ENCODE measurements at regions not wholly inside any gene's neighbourhood (a gene's known extent, or its start where the extent isn't known, plus 50 kb on each side); places are given as distances from the start of the nearest gene placed in this dataset.

DNA sequence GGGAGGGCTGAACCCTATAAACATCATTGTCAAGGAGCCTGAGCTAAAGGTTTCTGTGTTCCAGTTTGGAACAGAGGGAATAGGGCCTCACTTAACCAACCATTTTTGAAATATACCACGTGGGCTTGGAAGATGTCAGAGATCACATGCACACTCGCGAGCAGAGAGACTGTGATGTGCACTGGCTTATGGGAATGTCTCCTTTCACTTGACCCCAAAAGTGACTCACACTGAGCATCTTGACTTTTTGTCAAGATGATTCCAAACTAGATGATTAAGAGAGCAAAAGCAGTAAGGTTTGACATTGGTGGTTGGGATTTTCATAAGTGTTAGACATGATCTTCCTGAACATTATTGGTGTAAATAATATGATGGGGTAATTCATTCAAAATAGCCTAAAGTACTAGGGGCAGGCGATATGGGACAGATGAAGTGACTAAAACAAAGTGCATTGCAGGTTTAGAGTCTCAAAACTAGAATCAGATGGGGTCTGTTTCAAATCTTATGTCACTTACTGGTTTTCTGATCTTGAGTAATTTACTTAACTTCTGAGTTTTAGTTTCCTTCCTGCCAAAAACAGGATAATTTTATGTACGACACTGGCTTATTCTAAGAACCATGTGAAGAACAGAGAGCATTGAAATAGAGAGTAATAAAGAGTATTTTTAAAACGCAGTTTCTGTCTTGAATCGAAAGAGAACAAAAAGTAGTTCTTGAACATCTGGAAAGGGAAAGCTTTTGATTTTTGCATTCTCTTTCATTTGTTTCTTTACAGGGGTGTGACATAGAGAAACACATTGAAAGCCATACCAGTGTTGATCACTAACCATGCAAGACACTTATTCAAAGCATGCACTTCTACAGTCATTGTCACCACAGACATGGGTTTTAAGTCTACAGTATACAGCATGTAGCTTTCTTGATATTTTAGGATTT lies 383.0 kb downstream of the DIRAS2 start:
- Histone ChIP-seq H3K9ac (ENCODE audit: low read length) (no peak overlapping the region), H3K36me3 (ENCODE audit: control insufficient read depth in 1 of 2, insufficient read depth in 2 of 2, low read length in 2 of 2) (no peaks in the 10 kb centered on the region), H3K4me1 (ENCODE audit: control insufficient read depth in 1 of 2, insufficient read depth in 2 of 2, low read length in 2 of 2) (no peaks in the 10 kb centered on the region), H3K9me3 (ENCODE audit: control insufficient read depth in 1 of 2, insufficient read depth in 1 of 2, low read depth in 1 of 2, low read length in 2 of 2) (0 out of 4 replicates have a peak, but pooled peaks cover 0 to 3% of the 10 kb centered on the region in 2 experiments), H4K20me1 (ENCODE audit: insufficient read depth) (no peaks in the 10 kb centered on the region), H3K79me2 (ENCODE audit: insufficient read depth, low read length) (no peaks in the 10 kb centered on the region), H3K4me2 (ENCODE audit: low read length) (no peak overlapping the region), H2AFZ (ENCODE audit: low read depth, low read length, poor library complexity, severe bottlenecking) (no peak overlapping the region), H3K4me3 (replicated peaks in 1 of 2; ENCODE audit: low read depth in 1 of 2, low read length in 2 of 2) (no peak overlapping the region), H3K27me3 (ENCODE audit: insufficient read depth, low read length) (no peaks in the 10 kb centered on the region), H3K27ac (ENCODE audit: low read depth, low read length) (no peak overlapping the region), H3K9me2 (ENCODE audit: insufficient read depth) (no peaks in the 10 kb centered on the region)
- TF ChIP-seq ZNF274 (IDR thresholded peaks at IDR 0.05; ENCODE audit: low read depth, low read length) (no peak), RAD21 (IDR thresholded peaks at IDR 0.05; ENCODE audit: low read depth) (no peak), ZFX (IDR thresholded peaks at IDR 0.05) (no peak), TCF7L2 (IDR thresholded peaks at IDR 0.05; ENCODE audit: borderline replicate concordance, extremely low read depth, insufficient read depth, insufficient read length) (no peak), EGR1 (IDR thresholded peaks at IDR 0.05; ENCODE audit: low read depth) (no peak), SP1 (IDR thresholded peaks at IDR 0.05; ENCODE audit: low read depth) (no peak), YY1 (IDR thresholded peaks at IDR 0.05; ENCODE audit: extremely low read depth, insufficient replicate concordance, low read depth, low read length) (no peak), CEBPB (IDR thresholded peaks at IDR 0.05; ENCODE audit: low read depth) (no peak), POLR2AphosphoS5 (IDR thresholded peaks at IDR 0.05; ENCODE audit: low read depth, low read length) (no peak), JUND (IDR thresholded peaks at IDR 0.05) (no peak), SRF (IDR thresholded peaks at IDR 0.05; ENCODE audit: low read depth) (no peak), EZH2phosphoT487 (IDR thresholded peaks at IDR 0.05; ENCODE audit: borderline replicate concordance) (no peak)
- TF ChIP-seq, protein P1, sequence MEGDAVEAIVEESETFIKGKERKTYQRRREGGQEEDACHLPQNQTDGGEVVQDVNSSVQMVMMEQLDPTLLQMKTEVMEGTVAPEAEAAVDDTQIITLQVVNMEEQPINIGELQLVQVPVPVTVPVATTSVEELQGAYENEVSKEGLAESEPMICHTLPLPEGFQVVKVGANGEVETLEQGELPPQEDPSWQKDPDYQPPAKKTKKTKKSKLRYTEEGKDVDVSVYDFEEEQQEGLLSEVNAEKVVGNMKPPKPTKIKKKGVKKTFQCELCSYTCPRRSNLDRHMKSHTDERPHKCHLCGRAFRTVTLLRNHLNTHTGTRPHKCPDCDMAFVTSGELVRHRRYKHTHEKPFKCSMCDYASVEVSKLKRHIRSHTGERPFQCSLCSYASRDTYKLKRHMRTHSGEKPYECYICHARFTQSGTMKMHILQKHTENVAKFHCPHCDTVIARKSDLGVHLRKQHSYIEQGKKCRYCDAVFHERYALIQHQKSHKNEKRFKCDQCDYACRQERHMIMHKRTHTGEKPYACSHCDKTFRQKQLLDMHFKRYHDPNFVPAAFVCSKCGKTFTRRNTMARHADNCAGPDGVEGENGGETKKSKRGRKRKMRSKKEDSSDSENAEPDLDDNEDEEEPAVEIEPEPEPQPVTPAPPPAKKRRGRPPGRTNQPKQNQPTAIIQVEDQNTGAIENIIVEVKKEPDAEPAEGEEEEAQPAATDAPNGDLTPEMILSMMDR (IDR thresholded peaks at IDR 0.05 in 2 of 3, conservative IDR thresholded peaks at IDR 0.05 in 1 of 3; ENCODE audit: borderline replicate concordance in 1 of 3, insufficient read depth in 1 of 3, low read depth in 2 of 3, low read length in 2 of 3), result no peak
- TF ChIP-seq, protein P2, sequence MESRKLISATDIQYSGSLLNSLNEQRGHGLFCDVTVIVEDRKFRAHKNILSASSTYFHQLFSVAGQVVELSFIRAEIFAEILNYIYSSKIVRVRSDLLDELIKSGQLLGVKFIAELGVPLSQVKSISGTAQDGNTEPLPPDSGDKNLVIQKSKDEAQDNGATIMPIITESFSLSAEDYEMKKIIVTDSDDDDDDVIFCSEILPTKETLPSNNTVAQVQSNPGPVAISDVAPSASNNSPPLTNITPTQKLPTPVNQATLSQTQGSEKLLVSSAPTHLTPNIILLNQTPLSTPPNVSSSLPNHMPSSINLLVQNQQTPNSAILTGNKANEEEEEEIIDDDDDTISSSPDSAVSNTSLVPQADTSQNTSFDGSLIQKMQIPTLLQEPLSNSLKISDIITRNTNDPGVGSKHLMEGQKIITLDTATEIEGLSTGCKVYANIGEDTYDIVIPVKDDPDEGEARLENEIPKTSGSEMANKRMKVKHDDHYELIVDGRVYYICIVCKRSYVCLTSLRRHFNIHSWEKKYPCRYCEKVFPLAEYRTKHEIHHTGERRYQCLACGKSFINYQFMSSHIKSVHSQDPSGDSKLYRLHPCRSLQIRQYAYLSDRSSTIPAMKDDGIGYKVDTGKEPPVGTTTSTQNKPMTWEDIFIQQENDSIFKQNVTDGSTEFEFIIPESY (IDR thresholded peaks at IDR 0.05; ENCODE audit: extremely low read depth, insufficient replicate concordance, low read length), result no peak
- TF ChIP-seq, protein P3, sequence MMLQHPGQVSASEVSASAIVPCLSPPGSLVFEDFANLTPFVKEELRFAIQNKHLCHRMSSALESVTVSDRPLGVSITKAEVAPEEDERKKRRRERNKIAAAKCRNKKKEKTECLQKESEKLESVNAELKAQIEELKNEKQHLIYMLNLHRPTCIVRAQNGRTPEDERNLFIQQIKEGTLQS (IDR thresholded peaks at IDR 0.05), result no peak
- TF ChIP-seq, protein P4, sequence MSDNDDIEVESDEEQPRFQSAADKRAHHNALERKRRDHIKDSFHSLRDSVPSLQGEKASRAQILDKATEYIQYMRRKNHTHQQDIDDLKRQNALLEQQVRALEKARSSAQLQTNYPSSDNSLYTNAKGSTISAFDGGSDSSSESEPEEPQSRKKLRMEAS (IDR thresholded peaks at IDR 0.05), result no peak
- TF ChIP-seq, protein P5, sequence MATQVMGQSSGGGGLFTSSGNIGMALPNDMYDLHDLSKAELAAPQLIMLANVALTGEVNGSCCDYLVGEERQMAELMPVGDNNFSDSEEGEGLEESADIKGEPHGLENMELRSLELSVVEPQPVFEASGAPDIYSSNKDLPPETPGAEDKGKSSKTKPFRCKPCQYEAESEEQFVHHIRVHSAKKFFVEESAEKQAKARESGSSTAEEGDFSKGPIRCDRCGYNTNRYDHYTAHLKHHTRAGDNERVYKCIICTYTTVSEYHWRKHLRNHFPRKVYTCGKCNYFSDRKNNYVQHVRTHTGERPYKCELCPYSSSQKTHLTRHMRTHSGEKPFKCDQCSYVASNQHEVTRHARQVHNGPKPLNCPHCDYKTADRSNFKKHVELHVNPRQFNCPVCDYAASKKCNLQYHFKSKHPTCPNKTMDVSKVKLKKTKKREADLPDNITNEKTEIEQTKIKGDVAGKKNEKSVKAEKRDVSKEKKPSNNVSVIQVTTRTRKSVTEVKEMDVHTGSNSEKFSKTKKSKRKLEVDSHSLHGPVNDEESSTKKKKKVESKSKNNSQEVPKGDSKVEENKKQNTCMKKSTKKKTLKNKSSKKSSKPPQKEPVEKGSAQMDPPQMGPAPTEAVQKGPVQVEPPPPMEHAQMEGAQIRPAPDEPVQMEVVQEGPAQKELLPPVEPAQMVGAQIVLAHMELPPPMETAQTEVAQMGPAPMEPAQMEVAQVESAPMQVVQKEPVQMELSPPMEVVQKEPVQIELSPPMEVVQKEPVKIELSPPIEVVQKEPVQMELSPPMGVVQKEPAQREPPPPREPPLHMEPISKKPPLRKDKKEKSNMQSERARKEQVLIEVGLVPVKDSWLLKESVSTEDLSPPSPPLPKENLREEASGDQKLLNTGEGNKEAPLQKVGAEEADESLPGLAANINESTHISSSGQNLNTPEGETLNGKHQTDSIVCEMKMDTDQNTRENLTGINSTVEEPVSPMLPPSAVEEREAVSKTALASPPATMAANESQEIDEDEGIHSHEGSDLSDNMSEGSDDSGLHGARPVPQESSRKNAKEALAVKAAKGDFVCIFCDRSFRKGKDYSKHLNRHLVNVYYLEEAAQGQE (IDR thresholded peaks at IDR 0.05; ENCODE audit: low read depth), result no peak
- BruUV-seq (replicated peaks), result no TSS peak
- ATAC-seq (no peak), DNase-seq (ENCODE audit: low read depth, low spot score) (no peak)
- intact Hi-C loops (cut with micrococcal nuclease), result no loop called here
- POLR2A ChIA-PET, result no interaction called here
- CTCF ChIA-PET, result no interaction called here
- RAD21 ChIA-PET (ENCODE audit: low non-redundant PET in 1 of 2, low total read pairs in 2 of 2, uncharacterized antibody in 2 of 2, unreplicated experiment in 2 of 2), result no interaction called here
